ENCODE measurements at regions not wholly inside any gene's neighbourhood (a gene's known extent, or its start where the extent isn't known, plus 50 kb on each side); places are given as distances from the start of the nearest gene placed in this dataset.

GRCh38 chr5:98663521-98663920 lies 109.9 kb upstream of the RGMB start:
- TF ChIP-seq, protein P1, sequence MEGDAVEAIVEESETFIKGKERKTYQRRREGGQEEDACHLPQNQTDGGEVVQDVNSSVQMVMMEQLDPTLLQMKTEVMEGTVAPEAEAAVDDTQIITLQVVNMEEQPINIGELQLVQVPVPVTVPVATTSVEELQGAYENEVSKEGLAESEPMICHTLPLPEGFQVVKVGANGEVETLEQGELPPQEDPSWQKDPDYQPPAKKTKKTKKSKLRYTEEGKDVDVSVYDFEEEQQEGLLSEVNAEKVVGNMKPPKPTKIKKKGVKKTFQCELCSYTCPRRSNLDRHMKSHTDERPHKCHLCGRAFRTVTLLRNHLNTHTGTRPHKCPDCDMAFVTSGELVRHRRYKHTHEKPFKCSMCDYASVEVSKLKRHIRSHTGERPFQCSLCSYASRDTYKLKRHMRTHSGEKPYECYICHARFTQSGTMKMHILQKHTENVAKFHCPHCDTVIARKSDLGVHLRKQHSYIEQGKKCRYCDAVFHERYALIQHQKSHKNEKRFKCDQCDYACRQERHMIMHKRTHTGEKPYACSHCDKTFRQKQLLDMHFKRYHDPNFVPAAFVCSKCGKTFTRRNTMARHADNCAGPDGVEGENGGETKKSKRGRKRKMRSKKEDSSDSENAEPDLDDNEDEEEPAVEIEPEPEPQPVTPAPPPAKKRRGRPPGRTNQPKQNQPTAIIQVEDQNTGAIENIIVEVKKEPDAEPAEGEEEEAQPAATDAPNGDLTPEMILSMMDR (IDR thresholded peaks at IDR 0.05): no peak
- TF ChIP-seq EZH2 (IDR thresholded peaks at IDR 0.05; ENCODE audit: borderline replicate concordance, insufficient read depth, low read depth, low read length, poor library complexity, severe bottlenecking): no peak
